IPS-15b (cell line): ENCODE measurements at regions not wholly inside any gene's neighbourhood (a gene's known extent, or its start where the extent isn't known, plus 50 kb on each side); places are given as distances from the start of the nearest gene placed in this dataset.

Experiments used
- H3K27me3 ChIP-seq: one replicate; pipeline ENCODE4 v1.6.1; 2013; ENCODE audit warnings: low read length; ENCODE audit not compliant: control insufficient read depth, insufficient read depth
- H3K36me3 ChIP-seq: one replicate; pipeline ENCODE4 v1.6.1; 2013; ENCODE audit warnings: low read length; ENCODE audit not compliant: control insufficient read depth, insufficient read depth
- H3K4me1 ChIP-seq: one replicate; pipeline ENCODE4 v1.6.1; 2013; ENCODE audit warnings: mild to moderate bottlenecking, low read length; ENCODE audit not compliant: control insufficient read depth, insufficient read depth
- H3K4me3 ChIP-seq: one replicate; pipeline ENCODE4 v1.5.1; 2013; ENCODE audit warnings: low read depth, low read length
- H3K9ac ChIP-seq: one replicate; pipeline ENCODE4 v1.6.1; 2013; ENCODE audit warnings: low read depth, mild to moderate bottlenecking, low read length
- H3K9me3 ChIP-seq: one replicate; pipeline ENCODE4 v1.6.1; 2013; ENCODE audit warnings: mild to moderate bottlenecking, low read length; ENCODE audit not compliant: control insufficient read depth, insufficient read depth

- H3K4me1 ChIP-seq = no peaks in the 10 kb centered on the region
- H3K27me3 ChIP-seq = no peaks in the 10 kb centered on the region
- H3K36me3 ChIP-seq = no peaks in the 10 kb centered on the region
- no peak overlapping the region for H3K9ac ChIP-seq
- H3K9me3 ChIP-seq = no peaks in the 10 kb centered on the region
- no peak overlapping the region for H3K4me3 ChIP-seq
These were observed 458.5 kb downstream of the IRX1 start for GRCh38 chr5:4054092-4054491.

- no peak overlapping the region for H3K4me3 ChIP-seq
- no peaks in the 10 kb centered on the region for H3K36me3 ChIP-seq
- H3K27me3 ChIP-seq = no peaks in the 10 kb centered on the region
- H3K9me3 ChIP-seq = no peaks in the 10 kb centered on the region
- no peaks in the 10 kb centered on the region for H3K4me1 ChIP-seq
- no peak overlapping the region for H3K9ac ChIP-seq
These were observed 463.3 kb downstream of the IRX1 start for GRCh38 chr5:4058899-4059298.

GRCh38 chr5:4065472-4066320 lies 470.1 kb downstream of the IRX1 start:
- Histone ChIP-seq H3K9me3 (no peaks in the 10 kb centered on the region), H3K9ac (no peak overlapping the region), H3K4me3 (no peak overlapping the region), H3K27me3 (no peaks in the 10 kb centered on the region), H3K36me3 (no peaks in the 10 kb centered on the region), H3K4me1 (no peaks in the 10 kb centered on the region)

DNA sequence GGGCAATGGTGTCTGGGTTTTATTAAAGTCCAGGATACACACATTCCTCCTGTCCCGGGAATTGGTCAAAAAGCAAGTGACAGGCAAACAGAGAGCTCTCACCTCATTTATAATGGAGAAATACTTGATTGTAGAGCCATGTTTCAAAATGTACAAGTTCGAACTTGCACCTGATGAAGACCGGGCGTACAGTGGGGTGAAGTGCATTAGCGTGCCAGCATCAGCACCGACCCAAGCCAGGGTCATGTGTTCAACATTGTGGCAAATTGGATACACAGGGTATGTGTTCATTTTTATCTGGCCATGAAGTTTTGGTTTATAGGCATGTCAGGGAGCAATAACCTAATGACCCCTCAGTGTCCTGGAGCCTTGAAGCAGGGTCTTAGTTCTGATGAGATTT lies 472.5 kb downstream of the IRX1 start:
- Histone ChIP-seq H3K36me3 (no peaks in the 10 kb centered on the region), H3K27me3 (no peaks in the 10 kb centered on the region), H3K4me1 (no peaks in the 10 kb centered on the region), H3K4me3 (no peak overlapping the region), H3K9me3 (no peaks in the 10 kb centered on the region), H3K9ac (no peak overlapping the region)

- H3K9ac ChIP-seq = no peak overlapping the region
- no peak overlapping the region for H3K4me3 ChIP-seq
- no peaks in the 10 kb centered on the region for H3K9me3 ChIP-seq
- no peaks in the 10 kb centered on the region for H3K4me1 ChIP-seq
- H3K27me3 ChIP-seq = no peaks in the 10 kb centered on the region
- no peaks in the 10 kb centered on the region for H3K36me3 ChIP-seq
These were observed 482.9 kb downstream of the IRX1 start for GRCh38 chr5:4078544-4078943.

GRCh38 chr5:4079831-4080230 lies 484.2 kb downstream of the IRX1 start:
- no peaks in the 10 kb centered on the region for H3K27me3 ChIP-seq
- H3K4me3 ChIP-seq = no peak overlapping the region
- H3K36me3 ChIP-seq = no peaks in the 10 kb centered on the region
- H3K9me3 ChIP-seq = no peaks in the 10 kb centered on the region
- H3K9ac ChIP-seq = no peak overlapping the region
- no peaks in the 10 kb centered on the region for H3K4me1 ChIP-seq

GRCh38 chr5:4080370-4080769 lies 484.7 kb downstream of the IRX1 start:
- no peaks in the 10 kb centered on the region for H3K9me3 ChIP-seq
- H3K9ac ChIP-seq = no peak overlapping the region
- H3K27me3 ChIP-seq = no peaks in the 10 kb centered on the region
- no peaks in the 10 kb centered on the region for H3K36me3 ChIP-seq
- H3K4me1 ChIP-seq = no peaks in the 10 kb centered on the region
- H3K4me3 ChIP-seq = no peak overlapping the region

DNA sequence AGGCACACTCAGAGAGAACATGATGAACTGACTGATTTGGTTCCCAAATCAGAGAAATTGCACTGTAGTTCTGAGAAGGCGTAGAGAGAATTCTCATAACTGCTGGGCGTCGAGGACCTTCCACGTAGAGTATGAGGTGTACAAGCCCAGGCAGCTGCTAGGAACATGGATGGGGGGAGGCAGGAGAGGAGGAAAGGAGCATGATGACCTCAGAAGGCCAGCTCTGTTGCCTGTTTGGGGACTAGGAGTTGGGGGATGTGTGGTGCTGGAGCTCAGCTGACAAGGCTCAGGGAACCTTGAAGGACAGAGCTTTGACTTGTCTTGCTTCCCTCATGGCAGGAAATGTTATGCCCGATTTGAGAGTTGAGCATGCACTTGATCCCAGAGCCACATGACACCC lies 485.4 kb downstream of the IRX1 start:
- Histone ChIP-seq H3K4me1 (no peaks in the 10 kb centered on the region), H3K9me3 (no peaks in the 10 kb centered on the region), H3K9ac (no peak overlapping the region), H3K36me3 (no peaks in the 10 kb centered on the region), H3K4me3 (no peak overlapping the region), H3K27me3 (no peaks in the 10 kb centered on the region)

- Histone ChIP-seq H3K9me3 (no peaks in the 10 kb centered on the region), H3K27me3 (no peaks in the 10 kb centered on the region), H3K36me3 (no peaks in the 10 kb centered on the region), H3K4me3 (no peak overlapping the region), H3K4me1 (no peaks in the 10 kb centered on the region), H3K9ac (no peak overlapping the region)
These were observed 485.8 kb downstream of the IRX1 start for GRCh38 chr5:4081466-4081865.

DNA sequence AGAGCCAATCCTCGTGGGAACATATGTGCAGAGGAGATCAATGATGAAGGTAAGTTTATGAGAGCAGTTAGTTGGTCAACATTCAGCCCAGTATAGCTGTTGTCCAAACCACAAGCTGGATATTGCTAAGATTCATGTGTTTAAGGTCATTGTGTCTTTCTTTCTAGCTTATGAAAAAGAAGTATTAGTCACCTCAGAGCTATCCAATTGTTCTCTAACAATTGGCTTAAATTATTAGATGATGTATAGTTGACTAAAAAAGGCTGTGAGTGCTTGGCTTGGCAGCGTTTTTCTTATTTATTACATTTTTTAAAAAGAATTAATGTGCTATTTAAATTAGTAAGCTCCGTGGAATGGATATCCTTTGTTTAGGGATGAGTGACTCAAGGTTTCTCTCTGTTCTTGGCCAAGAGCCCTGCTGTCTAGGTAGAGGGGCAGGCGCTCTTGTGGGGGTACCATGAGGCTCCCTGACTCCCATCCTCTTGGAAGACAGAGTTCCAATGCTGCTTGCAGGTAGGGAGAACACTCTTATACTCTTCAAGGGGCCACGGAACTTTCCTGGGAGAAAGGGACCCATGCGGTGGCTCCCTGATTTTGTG lies 487.4 kb downstream of the IRX1 start:
- H3K4me1 ChIP-seq = no peaks in the 10 kb centered on the region
- H3K9ac ChIP-seq = no peak overlapping the region
- H3K36me3 ChIP-seq = no peaks in the 10 kb centered on the region
- no peak overlapping the region for H3K4me3 ChIP-seq
- H3K9me3 ChIP-seq = no peaks in the 10 kb centered on the region
- H3K27me3 ChIP-seq = no peaks in the 10 kb centered on the region

DNA sequence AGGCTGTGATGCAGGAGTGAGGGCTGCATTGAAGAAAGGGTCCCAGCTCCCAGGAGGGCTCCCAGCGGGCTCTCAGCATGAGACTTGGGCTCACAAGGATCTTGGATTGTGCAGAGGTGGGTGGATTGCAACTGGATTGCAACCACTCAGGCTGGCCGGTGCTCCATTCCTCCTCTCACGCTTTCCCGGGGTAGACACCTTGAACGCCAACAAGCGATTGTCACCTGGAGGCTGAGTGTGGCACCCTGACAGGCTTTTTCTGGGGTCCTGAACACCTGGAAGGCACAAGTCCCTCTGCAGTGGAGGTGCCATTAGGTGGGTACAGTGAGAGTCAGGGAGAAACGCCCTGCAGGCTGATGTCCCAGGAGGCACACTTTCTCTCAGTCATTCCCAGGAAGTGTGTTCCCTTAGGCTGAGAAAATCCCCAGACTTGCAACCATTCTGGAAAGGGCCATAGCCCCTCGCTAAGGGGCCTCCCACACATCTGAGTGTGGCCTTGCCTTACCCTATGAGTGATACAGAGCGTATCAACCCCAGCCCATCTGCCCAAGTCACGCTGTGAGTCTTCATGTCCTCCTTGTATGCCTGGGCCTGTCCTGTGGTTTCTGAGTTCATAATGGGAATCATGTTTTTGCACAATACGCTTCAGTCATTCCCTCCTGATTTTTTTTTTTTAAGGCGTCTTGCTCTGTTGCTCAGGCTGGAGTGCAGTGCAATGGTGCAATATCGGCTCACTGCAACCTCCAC lies 488.1 kb downstream of the IRX1 start:
- H3K9ac ChIP-seq = no peak overlapping the region
- H3K4me1 ChIP-seq = no peaks in the 10 kb centered on the region
- no peak overlapping the region for H3K4me3 ChIP-seq
- H3K36me3 ChIP-seq = no peaks in the 10 kb centered on the region
- H3K27me3 ChIP-seq = no peaks in the 10 kb centered on the region
- H3K9me3 ChIP-seq = no peaks in the 10 kb centered on the region

DNA sequence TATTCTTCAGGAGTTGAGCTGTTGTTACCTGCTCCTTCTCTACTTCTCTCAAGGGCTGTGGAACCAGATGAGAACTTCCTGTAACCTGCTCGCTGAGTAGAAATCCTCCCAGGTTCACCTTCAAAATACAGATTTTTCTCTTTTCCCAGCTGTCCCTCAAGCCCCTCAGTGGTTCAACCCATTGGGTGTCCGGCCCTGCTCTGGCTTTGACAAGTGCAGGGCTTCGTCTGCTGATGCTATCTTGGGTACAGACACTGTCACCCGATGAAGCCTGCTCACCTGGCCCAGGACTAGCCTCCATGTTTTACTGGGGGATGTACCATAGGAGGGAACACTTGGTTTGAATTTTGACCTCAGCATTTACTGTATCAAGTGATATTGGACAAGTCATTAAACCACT lies 490.4 kb downstream of the IRX1 start:
- no peak overlapping the region for H3K4me3 ChIP-seq
- no peaks in the 10 kb centered on the region for H3K27me3 ChIP-seq
- H3K4me1 ChIP-seq = no peaks in the 10 kb centered on the region
- no peaks in the 10 kb centered on the region for H3K36me3 ChIP-seq
- no peak overlapping the region for H3K9ac ChIP-seq
- no peaks in the 10 kb centered on the region for H3K9me3 ChIP-seq
